ENCODE measurements at regions not wholly inside any gene's neighbourhood (a gene's known extent, or its start where the extent isn't known, plus 50 kb on each side); places are given as distances from the start of the nearest gene placed in this dataset.

- Histone ChIP-seq H3K4me1 (peaks cover 0 to 8% of the 10 kb centered on the region in 2 donors), H3K27ac (peak overlapping the region; percentile 55 to 78), H3K27me3 (no peaks in the 10 kb centered on the region), H3K36me3 (no peaks in the 10 kb centered on the region), H3K4me3 (no peak overlapping the region), H3K9me3 (no peaks in the 10 kb centered on the region)
- intact Hi-C loops (cut with DNase I) = no loop called here
- no peak for DNase-seq (ENCODE audit: low spot score in 2 of 2)
- TF ChIP-seq, protein P1, sequence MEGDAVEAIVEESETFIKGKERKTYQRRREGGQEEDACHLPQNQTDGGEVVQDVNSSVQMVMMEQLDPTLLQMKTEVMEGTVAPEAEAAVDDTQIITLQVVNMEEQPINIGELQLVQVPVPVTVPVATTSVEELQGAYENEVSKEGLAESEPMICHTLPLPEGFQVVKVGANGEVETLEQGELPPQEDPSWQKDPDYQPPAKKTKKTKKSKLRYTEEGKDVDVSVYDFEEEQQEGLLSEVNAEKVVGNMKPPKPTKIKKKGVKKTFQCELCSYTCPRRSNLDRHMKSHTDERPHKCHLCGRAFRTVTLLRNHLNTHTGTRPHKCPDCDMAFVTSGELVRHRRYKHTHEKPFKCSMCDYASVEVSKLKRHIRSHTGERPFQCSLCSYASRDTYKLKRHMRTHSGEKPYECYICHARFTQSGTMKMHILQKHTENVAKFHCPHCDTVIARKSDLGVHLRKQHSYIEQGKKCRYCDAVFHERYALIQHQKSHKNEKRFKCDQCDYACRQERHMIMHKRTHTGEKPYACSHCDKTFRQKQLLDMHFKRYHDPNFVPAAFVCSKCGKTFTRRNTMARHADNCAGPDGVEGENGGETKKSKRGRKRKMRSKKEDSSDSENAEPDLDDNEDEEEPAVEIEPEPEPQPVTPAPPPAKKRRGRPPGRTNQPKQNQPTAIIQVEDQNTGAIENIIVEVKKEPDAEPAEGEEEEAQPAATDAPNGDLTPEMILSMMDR (IDR thresholded peaks at IDR 0.05) = no peak
Measured at GRCh38 chr13:47252627-47253026, 355.8 kb upstream of the HTR2A start.

DNA sequence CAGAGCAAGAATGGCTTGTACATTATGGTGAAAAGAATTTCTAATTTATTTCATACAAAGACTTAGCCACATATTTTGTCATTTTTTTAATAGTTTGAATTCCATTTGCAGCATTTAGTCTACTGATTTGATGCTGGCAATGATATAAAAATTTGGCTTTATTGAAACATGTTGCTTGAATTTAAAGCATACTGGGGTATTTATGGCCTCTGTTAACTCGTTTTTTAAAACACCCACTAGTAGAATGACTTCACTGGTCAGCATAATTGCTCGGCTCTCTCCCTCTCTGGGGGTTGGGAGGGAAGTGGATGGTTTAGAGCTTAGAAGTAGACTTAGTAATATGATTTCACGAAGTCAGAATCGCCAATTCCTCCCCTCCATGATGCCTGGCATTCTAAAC lies 354.9 kb upstream of the HTR2A start:
- TF ChIP-seq, protein P1 (IDR thresholded peaks at IDR 0.05) = no peak
- Histone ChIP-seq H3K27ac (peak overlapping the region; percentile 55 to 78), H3K4me3 (no peak overlapping the region), H3K36me3 (no peaks in the 10 kb centered on the region), H3K4me1 (peaks cover 0 to 8% of the 10 kb centered on the region in 2 donors), H3K9me3 (no peaks in the 10 kb centered on the region), H3K27me3 (no peaks in the 10 kb centered on the region)
- DNase-seq (ENCODE audit: low spot score in 2 of 2) = no peak
- intact Hi-C loops (cut with DNase I) = no loop called here

GRCh38 chr13:47250146-47250545 lies 353.3 kb upstream of the HTR2A start:
- no peak overlapping the region for H3K27ac ChIP-seq
- H3K36me3 ChIP-seq = no peaks in the 10 kb centered on the region
- intact Hi-C loops (cut with DNase I) = no loop called here
- H3K9me3 ChIP-seq = no peaks in the 10 kb centered on the region
- DNase-seq (ENCODE audit: low spot score in 2 of 2) = no peak
- TF ChIP-seq, protein P1 (IDR thresholded peaks at IDR 0.05) = no peak
- H3K4me1 ChIP-seq = peaks cover 0 to 8% of the 10 kb centered on the region in 2 donors
- H3K4me3 ChIP-seq = no peak overlapping the region
- no peaks in the 10 kb centered on the region for H3K27me3 ChIP-seq

DNA sequence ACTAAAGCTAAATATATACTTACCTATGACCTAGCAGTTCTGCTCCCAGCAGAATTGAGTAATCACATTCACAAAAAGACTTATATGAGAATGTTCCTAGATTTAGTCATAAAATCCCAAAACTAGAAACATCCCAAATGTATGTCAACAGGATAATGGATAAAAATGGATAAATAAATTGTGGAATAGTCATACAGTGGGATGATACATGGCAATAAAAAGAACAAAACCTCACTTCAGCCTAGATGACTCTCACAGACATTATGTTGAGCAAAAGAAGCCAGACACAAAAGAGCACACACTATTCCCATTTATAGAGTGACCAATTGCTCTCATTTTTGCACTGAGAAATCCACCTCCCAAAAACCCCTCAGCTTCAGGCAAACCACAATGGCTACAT lies 352.4 kb upstream of the HTR2A start:
- no peak for DNase-seq (ENCODE audit: low spot score in 2 of 2)
- Histone ChIP-seq H3K9me3 (no peaks in the 10 kb centered on the region), H3K27ac (no peak overlapping the region), H3K4me1 (peaks cover 0 to 8% of the 10 kb centered on the region in 2 donors), H3K27me3 (no peaks in the 10 kb centered on the region), H3K36me3 (no peaks in the 10 kb centered on the region), H3K4me3 (no peak overlapping the region)
- TF ChIP-seq, protein P1 (IDR thresholded peaks at IDR 0.05) = no peak
- intact Hi-C loops (cut with DNase I) = no loop called here

DNA sequence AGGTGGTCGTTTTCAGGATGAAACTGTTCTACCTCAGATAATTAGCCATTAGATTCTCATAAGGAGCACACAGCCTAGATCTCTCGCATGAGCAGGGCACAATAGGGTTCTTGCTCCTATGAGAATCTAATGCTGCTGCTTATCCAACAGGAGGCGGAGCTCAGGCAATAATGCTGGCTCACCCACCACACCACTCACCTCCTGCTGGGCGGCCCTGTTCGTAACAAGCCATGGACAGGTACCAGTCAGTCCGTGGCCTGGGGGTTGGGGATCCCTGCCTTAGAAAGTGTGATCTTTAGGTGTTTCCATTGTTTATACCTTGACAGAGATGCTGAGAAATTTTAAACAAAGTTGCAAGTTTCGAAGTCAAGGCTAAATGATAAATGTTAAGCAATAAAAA lies 344.6 kb upstream of the HTR2A start:
- H3K27me3 ChIP-seq = no peaks in the 10 kb centered on the region
- no peaks in the 10 kb centered on the region for H3K36me3 ChIP-seq
- no peaks in the 10 kb centered on the region for H3K4me1 ChIP-seq
- no peak for DNase-seq (ENCODE audit: low spot score in 2 of 2)
- H3K27ac ChIP-seq = no peak overlapping the region
- no peaks in the 10 kb centered on the region for H3K9me3 ChIP-seq
- TF ChIP-seq, protein P1 (IDR thresholded peaks at IDR 0.05) = no peak
- H3K4me3 ChIP-seq = no peak overlapping the region
- intact Hi-C loops (cut with DNase I) = no loop called here

DNA sequence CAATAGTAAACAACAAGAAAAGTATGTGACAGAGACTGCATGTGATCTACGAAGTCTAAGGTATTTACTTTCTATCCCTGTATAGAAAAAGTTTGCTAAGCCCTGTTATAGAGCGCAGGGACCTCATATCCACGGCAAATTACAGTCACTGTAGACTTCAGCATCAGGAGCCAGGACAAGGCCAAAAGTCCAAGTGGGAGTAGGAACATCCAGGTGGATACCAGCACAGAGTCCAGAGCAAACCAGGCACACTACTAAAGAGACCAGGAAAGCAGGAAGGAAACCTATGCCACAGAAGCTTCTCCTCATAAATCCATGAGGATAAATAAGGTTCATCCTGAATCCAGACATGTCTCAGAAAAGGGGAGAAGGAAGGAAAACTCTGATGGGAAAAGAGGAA lies 342.2 kb upstream of the HTR2A start:
- no peak for DNase-seq (ENCODE audit: low spot score in 2 of 2)
- intact Hi-C loops (cut with DNase I) = no loop called here
- H3K4me1 ChIP-seq = no peaks in the 10 kb centered on the region
- TF ChIP-seq, protein P1 (IDR thresholded peaks at IDR 0.05) = no peak
- H3K4me3 ChIP-seq = no peak overlapping the region
- H3K27ac ChIP-seq = no peak overlapping the region
- no peaks in the 10 kb centered on the region for H3K9me3 ChIP-seq
- no peaks in the 10 kb centered on the region for H3K27me3 ChIP-seq
- H3K36me3 ChIP-seq = no peaks in the 10 kb centered on the region
